H1 (cell line): ENCODE measurements at regions not wholly inside any gene's neighbourhood (a gene's known extent, or its start where the extent isn't known, plus 50 kb on each side); places are given as distances from the start of the nearest gene placed in this dataset.

ENCODE experiments used
- ASH2L ChIP-seq: fragments of 200-600, 300-600 bp; sonication (generic); IDR thresholded peaks from one replicate; pipeline ENCODE4 v1.7.1; 2017; ENCODE audit warnings: low read length
- CHD7 ChIP-seq: fragments of 300-600 bp; sonication (generic); IDR thresholded peaks from 2 replicates; pipeline ENCODE4 v1.7.1; 2012; ENCODE audit warnings: low read length, moderate library complexity, mild to moderate bottlenecking, inconsistent platforms; ENCODE audit not compliant: insufficient replicate concordance
- CREB1 ChIP-seq: IDR thresholded peaks from 2 replicates; pipeline ENCODE4 v1.6.1; 2012; ENCODE audit warnings: inconsistent platforms
- CTBP2 ChIP-seq: IDR thresholded peaks from 2 replicates; pipeline ENCODE4 v1.7.0; 2011; ENCODE audit warnings: borderline replicate concordance, mild to moderate bottlenecking, moderate library complexity, mixed read lengths, low read length; ENCODE audit not compliant: insufficient read depth, insufficient read length
- POU5F1 ChIP-seq: IDR thresholded peaks from 2 replicates; pipeline ENCODE4 v1.6.1; 2011; ENCODE audit warnings: low read depth, mild to moderate bottlenecking, low read length, moderate library complexity
- RNF2 ChIP-seq: fragments of 200-900, 300-1000 bp; sonication (generic); IDR thresholded peaks from 2 replicates; pipeline ENCODE4 v1.7.1; 2016; ENCODE audit warnings: borderline replicate concordance, low read depth, mild to moderate bottlenecking, antibody characterized with exemption, low read length; ENCODE audit not compliant: poor library complexity, severe bottlenecking; ENCODE audit errors: missing control alignments
- SP2 ChIP-seq: IDR thresholded peaks from 2 replicates; pipeline ENCODE4 v1.6.1; 2012; ENCODE audit warnings: mild to moderate bottlenecking, low read length, inconsistent platforms
- TCF12 ChIP-seq: IDR thresholded peaks from 2 replicates; pipeline ENCODE4 v1.6.1; 2011; ENCODE audit warnings: low read depth, mild to moderate bottlenecking, low read length
- TEAD4 ChIP-seq: IDR thresholded peaks from 2 replicates; pipeline ENCODE4 v1.6.1; 2012; ENCODE audit warnings: low read depth, low read length, inconsistent platforms, mixed read lengths

DNA sequence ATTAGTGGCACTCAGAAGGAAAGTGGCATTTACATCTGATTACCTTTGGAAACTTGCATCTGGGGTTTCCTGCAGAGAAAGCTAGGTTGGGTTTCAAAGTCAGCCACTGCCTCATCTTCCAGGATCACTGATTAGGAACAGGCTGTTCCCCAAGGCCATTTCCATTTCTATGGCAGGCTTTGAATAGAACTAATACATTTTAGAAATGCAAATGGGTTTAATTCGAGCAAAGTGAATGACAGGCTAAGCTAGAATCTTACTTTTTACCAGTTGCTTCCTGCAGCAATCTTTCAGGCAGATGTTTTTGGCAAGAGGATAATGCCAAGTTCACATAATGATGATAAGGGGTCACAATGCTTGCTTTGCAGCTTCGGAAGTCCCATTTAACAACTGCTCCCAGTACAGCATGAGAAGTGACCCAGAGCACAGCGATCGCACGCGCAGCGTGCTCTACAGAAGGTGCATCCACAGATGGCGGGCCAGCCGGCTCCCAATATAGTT, 336.7 kb downstream of the LPIN1 start (continued):
- TF ChIP-seq CTBP2 (no peak), SP2 (no peak), TEAD4 (no peak), ASH2L (peak; percentile 39), TCF12 (no peak), CREB1 (no peak), RNF2 (no peak), CHD7 (peak; percentile 48), POU5F1 (0 out of 2 replicates have a peak, but pooled peaks have one; percentile 29)
